Panc1 (cell line): ENCODE measurements at regions not wholly inside any gene's neighbourhood (a gene's known extent, or its start where the extent isn't known, plus 50 kb on each side); places are given as distances from the start of the nearest gene placed in this dataset.

Experiments
- CTCF ChIP-seq: fragments of 450-650 bp; IDR thresholded peaks from 2 replicates; pipeline ENCODE4 v1.5.1; 2017; ENCODE audit warnings: mild to moderate bottlenecking
- POLR2AphosphoS5 ChIP-seq: IDR thresholded peaks from 2 replicates; pipeline ENCODE4 v1.6.1; 2012; ENCODE audit warnings: mild to moderate bottlenecking, low read depth, low read length, moderate library complexity
- SIN3A ChIP-seq: IDR thresholded peaks from 2 replicates; pipeline ENCODE4 v1.6.1; 2012; ENCODE audit warnings: low read depth, mild to moderate bottlenecking, low read length, moderate library complexity, borderline replicate concordance; ENCODE audit not compliant: insufficient read depth
- TCF7L2 ChIP-seq: IDR thresholded peaks from 2 replicates; pipeline ENCODE4 v1.6.1; 2011; ENCODE audit warnings: mild to moderate bottlenecking, low read depth, low read length, inconsistent platforms

GRCh38 chr12:131279281-131279921 lies 325.7 kb downstream of the ADGRD1 start:
- TF ChIP-seq CTCF = no peak
- TF ChIP-seq POLR2AphosphoS5 = no peak
- TF ChIP-seq SIN3A = no peak
- TF ChIP-seq TCF7L2 = no peak
